ENCODE measurements at regions not wholly inside any gene's neighbourhood (a gene's known extent, or its start where the extent isn't known, plus 50 kb on each side); places are given as distances from the start of the nearest gene placed in this dataset.

GRCh38 chr17:70717042-70717441 is 547.7 kb downstream of the KCNJ2 start:
- H3K27me3 Mint-ChIP-seq (ENCODE audit: insufficient read depth, low read depth, poor library complexity): no peaks in the 10 kb centered on the region
- no peak overlapping the region for H2AFZ ChIP-seq
- H3K4me3 ChIP-seq: no peak overlapping the region
- H3K4me3 Mint-ChIP-seq: no peak overlapping the region
- no peak for DNase-seq (ENCODE audit: low spot score)
- no peak overlapping the region for H3K4me2 ChIP-seq
- H3K79me2 ChIP-seq (replicated peaks; ENCODE audit: insufficient read depth): no peaks in the 10 kb centered on the region
- no peaks in the 10 kb centered on the region for H3K9me2 ChIP-seq (ENCODE audit: insufficient read depth)
- no peaks in the 10 kb centered on the region for H3K9me3 Mint-ChIP-seq
- no peaks in the 10 kb centered on the region for H3K36me3 ChIP-seq (ENCODE audit: insufficient read depth)
- no peak overlapping the region for H3K27ac Mint-ChIP-seq
- no peaks in the 10 kb centered on the region for H4K20me1 ChIP-seq (replicated peaks; ENCODE audit: insufficient read depth)
- no peaks in the 10 kb centered on the region for H3K36me3 Mint-ChIP-seq (ENCODE audit: low read depth)
- no peak overlapping the region for H3K27ac ChIP-seq (ENCODE audit: low read depth)
- no peak for TF ChIP-seq JUNB (IDR thresholded peaks at IDR 0.05; ENCODE audit: unreplicated experiment)
- TF ChIP-seq ZNF114 (CRISPR knock-in tag; IDR thresholded peaks at IDR 0.05): no peak
- TF ChIP-seq, protein P1, sequence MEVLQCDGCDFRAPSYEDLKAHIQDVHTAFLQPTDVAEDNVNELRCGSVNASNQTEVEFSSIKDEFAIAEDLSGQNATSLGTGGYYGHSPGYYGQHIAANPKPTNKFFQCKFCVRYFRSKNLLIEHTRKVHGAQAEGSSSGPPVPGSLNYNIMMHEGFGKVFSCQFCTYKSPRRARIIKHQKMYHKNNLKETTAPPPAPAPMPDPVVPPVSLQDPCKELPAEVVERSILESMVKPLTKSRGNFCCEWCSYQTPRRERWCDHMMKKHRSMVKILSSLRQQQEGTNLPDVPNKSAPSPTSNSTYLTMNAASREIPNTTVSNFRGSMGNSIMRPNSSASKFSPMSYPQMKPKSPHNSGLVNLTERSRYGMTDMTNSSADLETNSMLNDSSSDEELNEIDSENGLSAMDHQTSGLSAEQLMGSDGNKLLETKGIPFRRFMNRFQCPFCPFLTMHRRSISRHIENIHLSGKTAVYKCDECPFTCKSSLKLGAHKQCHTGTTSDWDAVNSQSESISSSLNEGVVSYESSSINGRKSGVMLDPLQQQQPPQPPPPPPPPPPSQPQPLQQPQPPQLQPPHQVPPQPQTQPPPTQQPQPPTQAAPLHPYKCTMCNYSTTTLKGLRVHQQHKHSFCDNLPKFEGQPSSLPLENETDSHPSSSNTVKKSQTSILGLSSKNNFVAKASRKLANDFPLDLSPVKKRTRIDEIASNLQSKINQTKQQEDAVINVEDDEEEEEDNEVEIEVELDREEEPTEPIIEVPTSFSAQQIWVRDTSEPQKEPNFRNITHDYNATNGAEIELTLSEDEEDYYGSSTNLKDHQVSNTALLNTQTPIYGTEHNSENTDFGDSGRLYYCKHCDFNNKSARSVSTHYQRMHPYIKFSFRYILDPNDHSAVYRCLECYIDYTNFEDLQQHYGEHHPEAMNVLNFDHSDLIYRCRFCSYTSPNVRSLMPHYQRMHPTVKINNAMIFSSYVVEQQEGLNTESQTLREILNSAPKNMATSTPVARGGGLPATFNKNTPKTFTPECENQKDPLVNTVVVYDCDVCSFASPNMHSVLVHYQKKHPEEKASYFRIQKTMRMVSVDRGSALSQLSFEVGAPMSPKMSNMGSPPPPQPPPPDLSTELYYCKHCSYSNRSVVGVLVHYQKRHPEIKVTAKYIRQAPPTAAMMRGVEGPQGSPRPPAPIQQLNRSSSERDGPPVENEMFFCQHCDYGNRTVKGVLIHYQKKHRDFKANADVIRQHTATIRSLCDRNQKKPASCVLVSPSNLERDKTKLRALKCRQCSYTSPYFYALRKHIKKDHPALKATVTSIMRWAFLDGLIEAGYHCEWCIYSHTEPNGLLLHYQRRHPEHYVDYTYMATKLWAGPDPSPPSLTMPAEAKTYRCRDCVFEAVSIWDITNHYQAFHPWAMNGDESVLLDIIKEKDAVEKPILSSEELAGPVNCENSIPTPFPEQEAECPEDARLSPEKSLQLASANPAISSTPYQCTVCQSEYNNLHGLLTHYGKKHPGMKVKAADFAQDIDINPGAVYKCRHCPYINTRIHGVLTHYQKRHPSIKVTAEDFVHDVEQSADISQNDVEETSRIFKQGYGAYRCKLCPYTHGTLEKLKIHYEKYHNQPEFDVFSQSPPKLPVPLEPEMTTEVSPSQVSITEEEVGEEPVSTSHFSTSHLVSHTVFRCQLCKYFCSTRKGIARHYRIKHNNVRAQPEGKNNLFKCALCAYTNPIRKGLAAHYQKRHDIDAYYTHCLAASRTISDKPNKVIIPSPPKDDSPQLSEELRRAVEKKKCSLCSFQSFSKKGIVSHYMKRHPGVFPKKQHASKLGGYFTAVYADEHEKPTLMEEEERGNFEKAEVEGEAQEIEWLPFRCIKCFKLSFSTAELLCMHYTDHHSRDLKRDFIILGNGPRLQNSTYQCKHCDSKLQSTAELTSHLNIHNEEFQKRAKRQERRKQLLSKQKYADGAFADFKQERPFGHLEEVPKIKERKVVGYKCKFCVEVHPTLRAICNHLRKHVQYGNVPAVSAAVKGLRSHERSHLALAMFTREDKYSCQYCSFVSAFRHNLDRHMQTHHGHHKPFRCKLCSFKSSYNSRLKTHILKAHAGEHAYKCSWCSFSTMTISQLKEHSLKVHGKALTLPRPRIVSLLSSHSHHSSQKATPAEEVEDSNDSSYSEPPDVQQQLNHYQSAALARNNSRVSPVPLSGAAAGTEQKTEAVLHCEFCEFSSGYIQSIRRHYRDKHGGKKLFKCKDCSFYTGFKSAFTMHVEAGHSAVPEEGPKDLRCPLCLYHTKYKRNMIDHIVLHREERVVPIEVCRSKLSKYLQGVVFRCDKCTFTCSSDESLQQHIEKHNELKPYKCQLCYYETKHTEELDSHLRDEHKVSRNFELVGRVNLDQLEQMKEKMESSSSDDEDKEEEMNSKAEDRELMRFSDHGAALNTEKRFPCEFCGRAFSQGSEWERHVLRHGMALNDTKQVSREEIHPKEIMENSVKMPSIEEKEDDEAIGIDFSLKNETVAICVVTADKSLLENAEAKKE (CRISPR knock-in tag; IDR thresholded peaks at IDR 0.05): no peak
- no peak for TF ChIP-seq STAT1 (IDR thresholded peaks at IDR 0.05; ENCODE audit: unreplicated experiment)
- TF ChIP-seq EZH2 (IDR thresholded peaks at IDR 0.05; ENCODE audit: low read depth, unreplicated experiment): no peak
- no peaks in the 10 kb centered on the region for H3K4me1 Mint-ChIP-seq
- H3F3A ChIP-seq (replicated peaks; ENCODE audit: low read depth): no peaks in the 10 kb centered on the region
- ATAC-seq: no peak
- H3K4me1 ChIP-seq (ENCODE audit: insufficient read depth): no peaks in the 10 kb centered on the region
- no peaks in the 10 kb centered on the region for H3K27me3 ChIP-seq (ENCODE audit: insufficient read depth)

DNA sequence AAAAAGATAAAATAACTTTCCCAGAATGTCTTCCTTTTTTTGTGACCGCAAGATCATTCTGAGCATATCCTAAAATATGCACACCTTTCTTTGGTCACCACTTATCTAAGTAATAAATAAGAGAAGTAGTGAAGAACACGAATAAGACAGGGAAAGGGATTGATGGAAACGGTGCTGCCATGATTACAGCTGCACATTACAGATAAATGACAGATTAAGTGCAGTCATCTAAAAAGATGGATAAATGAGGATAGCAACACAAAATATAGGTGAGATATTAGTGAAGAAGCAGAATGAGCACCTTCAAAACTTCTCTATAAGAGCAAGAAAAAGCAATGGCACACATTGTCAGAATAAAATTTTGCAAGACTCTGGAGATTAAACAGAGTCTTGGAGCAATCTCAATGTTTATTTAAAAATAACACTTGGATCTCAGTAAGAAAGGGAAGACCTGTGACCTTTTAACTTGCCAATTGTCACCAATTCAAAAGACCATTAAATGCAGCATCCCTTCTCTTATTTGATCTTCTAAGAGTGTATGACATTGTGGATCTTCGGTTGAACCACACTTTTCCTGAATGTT is 567.1 kb downstream of the KCNJ2 start:
- Histone ChIP-seq H3K27me3 (ENCODE audit: insufficient read depth) (no peaks in the 10 kb centered on the region), H3K4me2 (no peak overlapping the region), H3K27ac (ENCODE audit: low read depth) (no peak overlapping the region), H3K36me3 (ENCODE audit: insufficient read depth) (no peaks in the 10 kb centered on the region), H4K20me1 (replicated peaks; ENCODE audit: insufficient read depth) (no peaks in the 10 kb centered on the region), H3F3A (replicated peaks; ENCODE audit: low read depth) (no peaks in the 10 kb centered on the region), H3K4me1 (ENCODE audit: insufficient read depth) (no peaks in the 10 kb centered on the region), H3K4me3 (no peak overlapping the region), H2AFZ (no peak overlapping the region), H3K9me2 (ENCODE audit: insufficient read depth) (no peaks in the 10 kb centered on the region), H3K79me2 (replicated peaks; ENCODE audit: insufficient read depth) (no peaks in the 10 kb centered on the region)
- Mint-ChIP-seq H3K27me3 (ENCODE audit: insufficient read depth, low read depth, poor library complexity) (peaks cover 2% of the 10 kb centered on the region), H3K4me3 (no peak overlapping the region), H3K27ac (no peak overlapping the region), H3K36me3 (ENCODE audit: low read depth) (no peaks in the 10 kb centered on the region), H3K4me1 (no peaks in the 10 kb centered on the region), H3K9me3 (no peaks in the 10 kb centered on the region)
- no peak for DNase-seq (ENCODE audit: low spot score)
- no peak for ATAC-seq
- TF ChIP-seq EZH2 (IDR thresholded peaks at IDR 0.05; ENCODE audit: low read depth, unreplicated experiment) (no peak), ETS1 (IDR thresholded peaks at IDR 0.05) (no peak), STAT1 (IDR thresholded peaks at IDR 0.05; ENCODE audit: unreplicated experiment) (no peak), CTCF (conservative IDR thresholded peaks at IDR 0.05; ENCODE audit: low read depth in 2 of 2) (no peak), EZH2phosphoT487 (IDR thresholded peaks at IDR 0.05; ENCODE audit: unreplicated experiment) (no peak), ZNF331 (CRISPR knock-in tag; IDR thresholded peaks at IDR 0.05; ENCODE audit: low read depth) (no peak), POLR2AphosphoS5 (IDR thresholded peaks at IDR 0.05; ENCODE audit: low read depth) (no peak)

Data from GM23338 (cell line).